ENCODE measurements at regions not wholly inside any gene's neighbourhood (a gene's known extent, or its start where the extent isn't known, plus 50 kb on each side); places are given as distances from the start of the nearest gene placed in this dataset.

DNA sequence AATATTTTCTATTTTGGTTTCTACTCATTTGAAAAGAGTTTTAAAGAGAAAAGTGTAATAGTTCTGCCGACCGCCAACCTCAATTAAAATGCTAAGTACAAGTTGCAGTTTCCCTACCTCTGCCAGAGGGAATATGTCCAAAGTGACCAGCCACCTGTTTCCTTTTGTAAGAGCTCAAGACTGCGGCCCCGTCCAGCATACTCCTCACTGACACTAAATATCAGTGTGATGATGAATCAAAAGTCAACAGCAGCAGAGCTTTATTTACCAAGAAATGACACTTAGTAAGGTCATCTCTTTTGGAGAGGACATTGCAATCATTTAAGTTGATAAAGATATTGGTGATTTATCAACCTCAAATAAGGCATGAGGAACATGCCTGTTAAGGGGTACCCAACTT, 57.4 kb upstream of the NRIP1 start:
- H4K20me1 ChIP-seq (ENCODE audit: insufficient read depth, low read length), result no peaks in the 10 kb centered on the region
- H3K36me3 ChIP-seq (ENCODE audit: insufficient read depth, low read length), result no peaks in the 10 kb centered on the region
- TF ChIP-seq, protein P1, sequence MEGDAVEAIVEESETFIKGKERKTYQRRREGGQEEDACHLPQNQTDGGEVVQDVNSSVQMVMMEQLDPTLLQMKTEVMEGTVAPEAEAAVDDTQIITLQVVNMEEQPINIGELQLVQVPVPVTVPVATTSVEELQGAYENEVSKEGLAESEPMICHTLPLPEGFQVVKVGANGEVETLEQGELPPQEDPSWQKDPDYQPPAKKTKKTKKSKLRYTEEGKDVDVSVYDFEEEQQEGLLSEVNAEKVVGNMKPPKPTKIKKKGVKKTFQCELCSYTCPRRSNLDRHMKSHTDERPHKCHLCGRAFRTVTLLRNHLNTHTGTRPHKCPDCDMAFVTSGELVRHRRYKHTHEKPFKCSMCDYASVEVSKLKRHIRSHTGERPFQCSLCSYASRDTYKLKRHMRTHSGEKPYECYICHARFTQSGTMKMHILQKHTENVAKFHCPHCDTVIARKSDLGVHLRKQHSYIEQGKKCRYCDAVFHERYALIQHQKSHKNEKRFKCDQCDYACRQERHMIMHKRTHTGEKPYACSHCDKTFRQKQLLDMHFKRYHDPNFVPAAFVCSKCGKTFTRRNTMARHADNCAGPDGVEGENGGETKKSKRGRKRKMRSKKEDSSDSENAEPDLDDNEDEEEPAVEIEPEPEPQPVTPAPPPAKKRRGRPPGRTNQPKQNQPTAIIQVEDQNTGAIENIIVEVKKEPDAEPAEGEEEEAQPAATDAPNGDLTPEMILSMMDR (IDR thresholded peaks at IDR 0.05; ENCODE audit: insufficient read depth, low read depth, low read length), result no peak
- TF ChIP-seq EZH2 (IDR thresholded peaks at IDR 0.05; ENCODE audit: insufficient read depth, low read length), result no peak
- H3K4me3 Mint-ChIP-seq (ENCODE audit: unreplicated experiment), result no peak overlapping the region
- H3K9me3 ChIP-seq (ENCODE audit: insufficient read depth, low read depth, low read length), result no peaks in the 10 kb centered on the region
- no peak overlapping the region for H3K27ac Mint-ChIP-seq (ENCODE audit: unreplicated experiment)
- no peaks in the 10 kb centered on the region for H3K36me3 Mint-ChIP-seq (ENCODE audit: low read depth, unreplicated experiment)
- H2AFZ ChIP-seq (ENCODE audit: low read depth, low read length), result no peak overlapping the region
- H3K27me3 Mint-ChIP-seq (ENCODE audit: low read depth, unreplicated experiment), result no peaks in the 10 kb centered on the region
- H3K4me1 ChIP-seq (ENCODE audit: insufficient read depth, low read length), result peaks cover 4% of the 10 kb centered on the region
- H3K27ac ChIP-seq (ENCODE audit: low read depth, low read length), result no peak overlapping the region
- peak; percentile 2 for DNase-seq (ENCODE audit: low read depth)
- no peak overlapping the region for H3K4me2 ChIP-seq (ENCODE audit: low read length)
- H3K79me2 ChIP-seq (ENCODE audit: insufficient read depth, low read length), result no peaks in the 10 kb centered on the region
- H3K9me3 Mint-ChIP-seq (ENCODE audit: unreplicated experiment), result no peaks in the 10 kb centered on the region
- no peaks in the 10 kb centered on the region for H3K27me3 ChIP-seq (ENCODE audit: insufficient read depth, low read length)
- no peak overlapping the region for H3K9ac ChIP-seq (ENCODE audit: low read length)
- no peak for FAIRE-seq
- no peak overlapping the region for H3K4me3 ChIP-seq (ENCODE audit: insufficient read depth, low read depth, low read length)
- H3K4me1 Mint-ChIP-seq (ENCODE audit: low read depth, unreplicated experiment), result peaks cover 13% of the 10 kb centered on the region

DNA sequence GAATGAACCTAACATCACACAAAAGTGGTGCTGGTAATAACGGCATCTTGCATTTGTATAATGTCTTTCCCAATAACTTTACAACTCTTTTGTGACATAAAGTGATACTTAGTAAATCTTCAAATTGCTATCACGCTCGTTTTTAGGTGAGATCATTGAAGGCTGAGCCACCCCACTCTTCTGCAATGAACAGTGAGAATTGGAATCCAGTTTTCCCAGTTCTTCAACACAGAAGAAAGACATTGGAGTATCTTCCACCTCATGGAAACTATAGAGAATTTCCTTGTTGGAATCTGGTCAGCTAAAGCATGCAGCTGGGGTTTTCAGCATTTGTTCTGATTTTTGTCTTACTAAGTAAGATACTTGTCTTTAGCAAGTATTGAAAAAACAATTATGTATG, 59.9 kb upstream of the NRIP1 start:
- Mint-ChIP-seq H3K9me3 (ENCODE audit: unreplicated experiment) (no peaks in the 10 kb centered on the region), H3K27me3 (ENCODE audit: low read depth, unreplicated experiment) (no peaks in the 10 kb centered on the region), H3K27ac (ENCODE audit: unreplicated experiment) (no peak overlapping the region), H3K4me3 (ENCODE audit: unreplicated experiment) (no peak overlapping the region), H3K36me3 (ENCODE audit: low read depth, unreplicated experiment) (no peaks in the 10 kb centered on the region), H3K4me1 (ENCODE audit: low read depth, unreplicated experiment) (peaks cover 13% of the 10 kb centered on the region)
- TF ChIP-seq, protein P1 (IDR thresholded peaks at IDR 0.05; ENCODE audit: insufficient read depth, low read depth, low read length), result no peak
- no peak for TF ChIP-seq EZH2 (IDR thresholded peaks at IDR 0.05; ENCODE audit: insufficient read depth, low read length)
- Histone ChIP-seq H3K9me3 (ENCODE audit: insufficient read depth, low read depth, low read length) (no peaks in the 10 kb centered on the region), H3K36me3 (ENCODE audit: insufficient read depth, low read length) (no peaks in the 10 kb centered on the region), H3K4me1 (ENCODE audit: insufficient read depth, low read length) (peaks cover 4% of the 10 kb centered on the region), H3K79me2 (ENCODE audit: insufficient read depth, low read length) (no peaks in the 10 kb centered on the region), H3K4me2 (ENCODE audit: low read length) (no peak overlapping the region), H3K4me3 (ENCODE audit: insufficient read depth, low read depth, low read length) (no peak overlapping the region), H3K27me3 (ENCODE audit: insufficient read depth, low read length) (no peaks in the 10 kb centered on the region), H4K20me1 (ENCODE audit: insufficient read depth, low read length) (no peaks in the 10 kb centered on the region), H3K9ac (ENCODE audit: low read length) (no peak overlapping the region), H3K27ac (ENCODE audit: low read depth, low read length) (no peak overlapping the region), H2AFZ (ENCODE audit: low read depth, low read length) (no peak overlapping the region)
- FAIRE-seq (no peak), DNase-seq (ENCODE audit: low read depth) (no peak)

DNA sequence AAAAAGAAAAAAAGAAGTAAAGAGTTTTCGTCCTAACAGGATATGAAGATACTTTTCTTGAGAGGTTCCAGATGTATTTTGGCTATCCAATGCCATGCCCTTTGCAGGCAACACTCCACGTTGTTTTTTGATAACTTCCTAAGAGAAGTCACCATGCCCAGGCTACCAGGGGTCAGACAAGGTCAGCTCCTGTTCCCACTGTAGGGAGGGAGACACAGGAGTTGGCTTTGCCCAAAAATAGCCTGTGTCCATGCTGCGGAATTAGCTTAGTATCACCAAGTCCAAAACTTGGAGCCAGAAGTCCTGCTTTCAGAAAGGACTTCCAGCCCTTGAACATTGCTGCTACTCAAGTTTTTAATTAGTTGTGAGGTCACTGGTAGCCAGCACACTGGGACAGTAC, 62.1 kb upstream of the NRIP1 start:
- H3K27ac ChIP-seq (ENCODE audit: low read depth, low read length), result no peak overlapping the region
- H3K27ac Mint-ChIP-seq (ENCODE audit: unreplicated experiment), result no peak overlapping the region
- H3K4me3 ChIP-seq (ENCODE audit: insufficient read depth, low read depth, low read length), result no peak overlapping the region
- H3K27me3 ChIP-seq (ENCODE audit: insufficient read depth, low read length), result no peaks in the 10 kb centered on the region
- H2AFZ ChIP-seq (ENCODE audit: low read depth, low read length), result no peak overlapping the region
- no peaks in the 10 kb centered on the region for H3K9me3 ChIP-seq (ENCODE audit: insufficient read depth, low read depth, low read length)
- H3K27me3 Mint-ChIP-seq (ENCODE audit: low read depth, unreplicated experiment), result no peaks in the 10 kb centered on the region
- no peaks in the 10 kb centered on the region for H3K36me3 Mint-ChIP-seq (ENCODE audit: low read depth, unreplicated experiment)
- H3K9me3 Mint-ChIP-seq (ENCODE audit: unreplicated experiment), result peaks cover 3% of the 10 kb centered on the region
- H3K4me2 ChIP-seq (ENCODE audit: low read length), result no peak overlapping the region
- peaks cover 10% of the 10 kb centered on the region for H3K4me1 Mint-ChIP-seq (ENCODE audit: low read depth, unreplicated experiment)
- no peaks in the 10 kb centered on the region for H3K36me3 ChIP-seq (ENCODE audit: insufficient read depth, low read length)
- TF ChIP-seq, protein P1 (IDR thresholded peaks at IDR 0.05; ENCODE audit: insufficient read depth, low read depth, low read length), result no peak
- H3K4me1 ChIP-seq (ENCODE audit: insufficient read depth, low read length), result no peaks in the 10 kb centered on the region
- no peaks in the 10 kb centered on the region for H3K79me2 ChIP-seq (ENCODE audit: insufficient read depth, low read length)
- H3K4me3 Mint-ChIP-seq (ENCODE audit: unreplicated experiment), result no peak overlapping the region
- no peak for FAIRE-seq
- no peak for DNase-seq (ENCODE audit: low read depth)
- no peaks in the 10 kb centered on the region for H4K20me1 ChIP-seq (ENCODE audit: insufficient read depth, low read length)
- H3K9ac ChIP-seq (ENCODE audit: low read length), result no peak overlapping the region

All from astrocyte (in vitro differentiated cells and primary cell).